ENCODE measurements at regions not wholly inside any gene's neighbourhood (a gene's known extent, or its start where the extent isn't known, plus 50 kb on each side); places are given as distances from the start of the nearest gene placed in this dataset.
A peak's percentile ranks its signal among the peaks of the same experiment; 100 is the strongest.

DNA sequence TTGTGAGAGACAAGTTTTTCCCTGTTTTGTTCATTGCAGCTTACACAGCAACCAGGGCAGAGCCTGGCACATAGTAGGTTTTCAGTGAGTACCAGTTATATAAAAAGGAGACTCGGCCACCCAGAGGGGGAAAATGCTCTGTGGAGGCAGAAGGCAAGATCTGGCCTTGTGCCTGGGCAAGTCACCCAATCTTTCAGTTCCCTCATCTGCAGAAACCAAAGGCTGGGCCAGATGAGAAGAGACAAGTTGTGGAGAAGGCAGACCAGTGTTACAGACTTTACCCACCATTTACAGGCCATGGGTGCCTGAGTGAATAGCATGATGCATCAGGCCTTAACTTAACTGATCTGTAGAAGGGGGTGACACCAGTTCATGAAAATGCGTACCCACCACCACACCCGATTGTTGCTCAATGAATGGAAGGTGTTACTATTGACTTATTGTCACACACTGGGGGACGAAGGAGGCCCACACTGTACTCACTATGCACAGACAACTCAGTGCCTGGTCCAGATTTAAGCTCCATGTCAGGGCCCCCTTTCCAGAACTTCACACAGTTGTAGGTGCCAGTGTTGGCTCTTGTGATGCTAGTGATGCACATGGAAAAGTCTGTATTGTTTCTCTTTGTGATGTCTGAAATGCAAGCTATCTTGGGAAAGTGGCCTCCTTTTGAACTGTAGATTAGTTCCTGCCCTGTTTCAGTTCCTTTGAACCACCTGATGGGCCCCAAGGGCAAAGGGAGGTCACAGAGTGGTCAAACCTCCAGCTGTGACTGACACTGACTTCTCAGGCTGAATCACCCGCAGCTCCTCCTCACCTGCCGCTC is 64.3 kb upstream of the SIRPG start (continued):
- TF ChIP-seq SPI1 (IDR thresholded peaks at IDR 0.05; ENCODE audit: borderline replicate concordance, insufficient read depth, low read depth, low read length) (peak; percentile 59), BACH1 (IDR thresholded peaks at IDR 0.05; ENCODE audit: borderline replicate concordance) (no peak), E2F8 (IDR thresholded peaks at IDR 0.05; ENCODE audit: low read depth, partially characterized antibody) (no peak), CREM (IDR thresholded peaks at IDR 0.05; ENCODE audit: low read depth) (peak; percentile 83), EED (IDR thresholded peaks at IDR 0.05; ENCODE audit: low read depth) (peak; percentile 92), BHLHE40 (IDR thresholded peaks at IDR 0.05; ENCODE audit: borderline replicate concordance in 1 of 2, low read depth in 2 of 2, low read length in 1 of 2) (peak in 1 of 2 experiments; percentile 52; a peak in 1 of 4 replicates), MXI1 (IDR thresholded peaks at IDR 0.05; ENCODE audit: low read depth, low read length) (no peak), ETV6 (conservative IDR thresholded peaks at IDR 0.05 in 1 of 2, IDR thresholded peaks at IDR 0.05 in 1 of 2; ENCODE audit: borderline replicate concordance in 1 of 2, low read depth in 1 of 2) (peak in 1 of 2 experiments; percentile 15; a peak in 1 of 4 replicates)
- TF ChIP-seq, protein P1, sequence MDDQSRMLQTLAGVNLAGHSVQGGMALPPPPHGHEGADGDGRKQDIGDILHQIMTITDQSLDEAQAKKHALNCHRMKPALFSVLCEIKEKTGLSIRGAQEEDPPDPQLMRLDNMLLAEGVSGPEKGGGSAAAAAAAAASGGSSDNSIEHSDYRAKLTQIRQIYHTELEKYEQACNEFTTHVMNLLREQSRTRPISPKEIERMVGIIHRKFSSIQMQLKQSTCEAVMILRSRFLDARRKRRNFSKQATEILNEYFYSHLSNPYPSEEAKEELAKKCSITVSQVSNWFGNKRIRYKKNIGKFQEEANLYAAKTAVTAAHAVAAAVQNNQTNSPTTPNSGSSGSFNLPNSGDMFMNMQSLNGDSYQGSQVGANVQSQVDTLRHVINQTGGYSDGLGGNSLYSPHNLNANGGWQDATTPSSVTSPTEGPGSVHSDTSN (IDR thresholded peaks at IDR 0.05; ENCODE audit: insufficient replicate concordance, low read depth, low read length): peak; percentile 30

Data from GM12878 (cell line).